CD1c-positive myeloid dendritic cell (primary cell): ENCODE measurements at regions not wholly inside any gene's neighbourhood (a gene's known extent, or its start where the extent isn't known, plus 50 kb on each side); places are given as distances from the start of the nearest gene placed in this dataset.

Experiments used
- DNase-seq: peaks from one replicate; pipeline ENCODE4 v3.0.0-alpha.2; 2016; ENCODE audit errors: extremely low spot score

DNA sequence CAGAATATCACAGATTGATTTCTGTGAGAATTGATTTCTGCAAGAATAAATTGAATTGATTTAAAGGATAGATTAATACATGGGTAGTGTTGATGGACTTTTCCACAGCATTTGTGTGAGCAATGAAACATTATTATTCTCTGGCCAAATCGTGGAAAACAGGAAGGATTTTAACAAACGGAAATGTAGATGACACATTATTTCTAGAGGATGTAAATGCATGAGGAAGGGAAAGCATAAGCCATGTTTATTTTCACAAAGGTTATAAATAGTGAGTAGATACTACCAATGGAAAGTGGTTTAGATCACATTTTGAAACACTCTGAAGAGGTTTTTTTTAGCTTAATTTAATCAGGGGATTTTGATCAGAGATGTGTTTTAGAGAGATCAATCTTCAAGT is 1534.6 kb upstream of the MIR17HG start:
- DNase-seq, result no peak

- DNase-seq, result no peak
These were observed 1531.1 kb upstream of the MIR17HG start for GRCh38 chr13:89816404-89816803.

GRCh38 chr13:89822467-89822866 is 1525.0 kb upstream of the MIR17HG start:
- no peak for DNase-seq

DNA sequence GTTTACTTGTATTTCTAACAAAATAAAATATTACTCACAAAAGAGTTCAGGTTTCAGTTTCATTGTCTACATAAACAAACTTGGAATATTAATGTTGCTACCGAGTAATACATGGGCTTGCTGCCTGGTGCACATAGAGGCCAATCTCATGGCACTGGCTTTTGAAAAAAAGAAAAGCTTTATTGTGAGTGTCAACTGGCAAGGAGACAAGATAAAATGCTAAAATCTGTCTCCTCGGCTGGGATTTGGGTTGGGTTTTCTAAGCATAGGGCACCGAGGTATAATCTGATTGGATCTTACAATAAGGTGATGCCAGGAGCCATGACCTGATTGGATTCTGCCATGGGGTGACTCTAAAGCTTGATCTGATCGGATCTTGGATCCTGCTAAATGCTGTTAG is 1519.9 kb upstream of the MIR17HG start:
- no peak for DNase-seq

- no peak for DNase-seq
These were observed 1519.0 kb upstream of the MIR17HG start for GRCh38 chr13:89828506-89828905.

DNA sequence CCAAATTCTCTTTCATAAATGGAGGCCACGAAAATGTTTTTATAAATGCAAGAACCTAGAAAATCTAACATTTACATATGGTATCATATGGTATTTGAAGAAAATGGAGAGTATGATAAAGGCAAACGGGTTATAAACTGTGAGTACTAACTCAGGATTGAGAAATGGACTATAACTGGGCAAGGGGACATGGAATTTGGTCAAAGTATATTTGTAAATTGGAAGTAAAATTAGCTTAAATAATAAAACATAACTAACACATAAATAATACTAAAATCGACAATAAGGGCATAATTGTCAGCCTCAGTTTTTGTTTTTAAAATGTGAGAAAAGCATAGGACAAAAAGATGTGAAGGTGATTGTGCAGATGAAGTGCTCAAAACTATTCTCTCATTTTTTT is 1516.3 kb upstream of the MIR17HG start:
- no peak for DNase-seq

DNA sequence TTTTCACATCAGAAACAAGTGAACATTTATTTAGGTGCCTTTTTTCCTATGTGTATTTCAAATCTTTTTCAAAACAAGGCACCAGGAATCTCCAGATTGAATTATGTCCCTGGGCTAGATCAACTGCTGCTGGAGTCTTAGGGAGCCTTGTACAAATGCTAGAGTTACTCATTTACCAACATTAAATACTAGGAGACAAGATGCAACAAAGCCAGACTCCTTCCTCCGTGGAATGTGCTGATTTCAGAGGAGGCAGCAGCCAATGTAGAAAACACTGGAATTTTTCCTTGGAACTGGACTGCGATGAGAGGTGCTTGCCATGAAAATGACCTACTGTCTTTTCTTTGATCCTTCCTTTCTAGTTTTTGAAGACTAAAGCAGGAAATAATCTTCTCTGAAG is 1514.7 kb upstream of the MIR17HG start:
- no peak for DNase-seq

DNA sequence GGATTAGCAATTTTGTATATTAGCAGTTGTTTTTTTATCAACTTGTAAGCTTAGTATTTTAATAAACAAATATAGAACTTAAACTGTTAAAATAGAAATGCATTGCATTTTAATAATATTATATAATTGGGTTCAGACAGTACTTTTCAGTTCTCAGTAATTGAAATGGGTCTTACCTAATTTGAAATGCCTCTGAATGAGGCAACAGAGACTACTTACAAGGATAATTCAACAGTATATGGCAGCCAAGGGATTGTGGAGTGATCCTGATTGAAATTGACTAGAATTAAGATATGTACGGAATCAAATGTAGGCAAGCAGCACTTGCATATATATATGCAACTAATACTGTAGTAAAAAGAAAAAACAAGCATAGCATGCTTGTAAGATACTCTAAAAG is 1503.9 kb upstream of the MIR17HG start:
- no peak for DNase-seq

DNA sequence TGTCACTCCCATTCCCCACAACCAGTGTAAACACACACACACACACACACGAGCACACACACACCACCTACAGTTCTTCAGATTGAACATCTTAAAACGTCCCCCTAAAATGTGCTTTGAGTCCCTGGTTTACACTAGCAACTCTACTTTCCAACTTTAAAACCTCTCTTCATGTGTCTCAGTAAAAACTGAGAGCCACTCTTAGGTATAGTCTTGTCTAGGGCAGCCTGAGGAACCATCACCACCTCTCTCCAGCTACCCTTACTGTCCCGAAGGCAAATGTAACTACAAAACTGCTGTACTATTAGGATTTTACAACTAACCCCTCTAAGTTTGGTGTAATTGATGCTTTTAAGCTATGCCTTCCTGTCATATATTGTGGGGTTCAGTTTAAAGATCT is 1501.6 kb upstream of the MIR17HG start:
- no peak for DNase-seq

DNA sequence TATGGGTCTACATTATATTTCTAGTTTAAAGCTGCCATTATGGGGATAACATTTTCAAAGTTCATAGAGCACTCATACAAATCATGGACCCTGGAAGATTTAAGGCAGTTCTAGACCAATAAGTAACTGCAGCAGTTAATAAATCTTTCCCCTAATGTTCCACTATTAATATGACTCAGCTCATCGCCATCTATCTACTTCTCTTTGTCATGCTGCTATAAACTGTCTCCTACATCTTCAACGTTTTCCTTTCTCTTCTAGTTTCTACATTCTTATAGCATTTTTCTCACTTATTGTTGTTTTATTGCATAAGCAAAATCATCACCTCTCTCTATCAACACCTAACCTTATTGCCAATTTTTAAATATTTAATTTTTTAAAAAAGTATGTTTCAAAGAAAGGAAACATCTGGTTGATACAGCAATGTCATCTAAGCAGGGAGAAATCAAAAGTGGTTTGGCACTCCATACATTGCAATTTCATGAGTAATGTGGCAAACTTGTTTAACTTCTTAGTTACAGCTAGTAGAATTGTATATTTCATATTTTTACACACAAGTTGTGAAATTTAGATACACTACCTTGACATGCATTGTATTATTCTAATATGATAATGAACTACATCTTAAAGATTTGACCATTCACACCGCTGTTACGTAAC is 1500.4 kb upstream of the MIR17HG start:
- DNase-seq, result no peak

DNA sequence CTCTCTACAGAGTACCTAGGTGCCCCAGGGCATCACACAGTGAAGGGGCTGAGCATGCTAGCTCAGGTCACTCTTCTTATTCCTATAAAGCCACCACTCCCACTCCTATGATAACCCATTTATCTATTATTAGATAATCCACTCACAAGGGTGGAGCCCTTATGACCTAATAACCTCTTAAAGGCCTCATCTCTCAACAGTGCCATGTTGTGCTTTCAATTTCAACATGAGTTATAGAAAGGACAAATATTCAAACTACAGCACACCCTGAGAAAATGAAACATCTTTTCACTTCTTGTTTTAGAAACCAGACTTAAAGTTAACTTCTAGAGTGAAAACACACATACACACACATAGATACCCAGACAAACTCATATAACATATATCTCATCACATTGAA is 1494.9 kb upstream of the MIR17HG start:
- DNase-seq, result no peak

DNA sequence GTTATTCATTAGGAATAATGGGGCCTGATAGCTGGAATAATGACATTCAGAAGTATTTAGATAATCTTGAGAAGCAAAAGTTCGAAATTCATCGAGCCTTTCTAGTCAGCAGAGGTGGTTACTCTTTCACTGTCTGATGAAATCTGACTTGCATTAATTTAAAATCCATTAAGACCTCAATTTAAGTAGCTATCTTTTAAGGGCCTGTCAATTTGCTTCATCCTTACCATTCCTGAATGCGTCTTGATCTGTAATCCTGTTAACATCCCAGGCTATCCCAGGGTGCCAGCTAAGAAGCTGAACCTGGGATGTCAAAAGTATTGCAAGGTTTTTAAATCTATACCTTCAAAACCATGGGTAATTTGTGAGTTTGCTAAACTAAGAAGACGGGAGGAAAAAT is 1491.0 kb upstream of the MIR17HG start:
- no peak for DNase-seq

GRCh38 chr13:89857502-89857901 is 1490.0 kb upstream of the MIR17HG start:
- DNase-seq, result no peak

GRCh38 chr13:89862011-89862690 is 1485.3 kb upstream of the MIR17HG start:
- DNase-seq, result no peak

GRCh38 chr13:89862691-89863036 is 1484.8 kb upstream of the MIR17HG start:
- DNase-seq, result no peak

DNA sequence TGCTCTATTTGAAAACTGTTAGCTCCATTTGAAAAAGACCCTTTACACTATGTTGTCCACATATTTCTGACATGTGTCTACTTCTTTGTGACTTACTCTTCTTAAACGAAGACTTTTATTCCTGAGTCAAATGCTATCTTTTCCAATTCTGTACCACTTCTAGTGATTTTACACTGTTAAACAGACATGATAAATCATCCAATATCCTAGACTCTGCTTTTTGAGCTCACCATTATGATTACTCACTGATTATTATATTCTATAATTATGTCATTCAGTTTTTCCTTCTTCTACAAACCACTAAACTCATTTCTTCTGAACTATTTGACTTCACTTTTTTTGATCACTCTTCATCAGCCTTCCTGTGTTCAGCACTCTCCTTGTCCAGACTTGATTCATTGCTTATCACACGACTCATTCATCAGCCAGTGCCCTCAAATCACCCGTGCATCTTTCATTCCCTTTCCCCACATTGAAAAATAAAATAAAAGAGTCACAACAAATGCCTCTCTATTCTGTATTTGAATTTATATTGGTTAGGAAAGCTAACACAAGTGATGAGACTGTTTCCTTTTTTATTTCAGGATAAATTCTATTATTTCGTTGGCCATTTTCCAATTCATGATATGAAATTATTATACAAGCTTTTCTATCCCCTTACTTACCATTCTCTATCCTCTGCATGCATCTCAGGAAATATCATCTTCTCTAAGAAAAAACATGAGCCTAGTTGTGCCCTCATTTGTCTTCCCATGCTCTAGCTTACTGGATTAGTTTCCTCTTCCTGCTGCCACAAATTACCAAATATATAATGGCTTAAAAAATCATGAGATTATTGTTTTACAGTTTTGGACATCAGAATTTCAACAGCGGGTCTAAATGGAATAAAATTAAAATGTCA is 1482.1 kb upstream of the MIR17HG start:
- no peak for DNase-seq

DNA sequence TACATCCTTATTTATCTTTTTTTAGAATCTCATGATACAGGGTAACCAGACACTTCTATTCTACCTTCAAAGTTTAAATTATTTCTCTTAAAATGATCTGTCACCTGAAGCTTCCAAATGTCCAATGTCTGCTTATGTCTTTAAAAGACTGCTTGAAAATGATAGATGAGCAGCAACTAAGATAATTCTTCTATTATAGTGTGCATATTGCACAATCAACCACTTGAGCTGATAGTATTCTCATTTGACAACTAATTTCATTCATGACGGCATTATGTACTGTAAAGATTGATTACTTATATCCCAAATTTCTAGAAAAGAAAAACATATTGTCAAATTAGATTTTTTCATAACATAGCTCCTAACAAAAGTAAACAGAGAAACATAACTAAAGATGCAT is 1478.2 kb upstream of the MIR17HG start:
- no peak for DNase-seq

DNA sequence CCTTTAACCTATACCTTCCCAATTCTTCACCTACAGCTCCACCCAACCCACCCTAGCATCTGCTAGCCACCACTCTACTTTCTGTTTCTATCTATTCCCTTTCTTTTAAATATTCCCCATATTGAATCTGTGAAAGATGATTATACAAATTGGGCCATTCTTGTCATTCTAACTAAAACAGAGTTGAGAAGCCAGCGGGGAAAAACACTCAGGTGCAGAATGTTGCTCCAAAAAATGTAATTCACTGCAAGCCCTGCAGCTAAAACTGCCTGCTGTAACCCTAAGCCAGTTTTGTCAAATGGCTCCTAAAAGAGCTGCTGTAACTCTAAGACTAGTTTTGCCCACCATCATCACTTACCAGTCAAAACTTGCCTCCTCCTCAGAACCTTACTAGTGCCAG is 1468.6 kb upstream of the MIR17HG start:
- DNase-seq, result no peak

DNA sequence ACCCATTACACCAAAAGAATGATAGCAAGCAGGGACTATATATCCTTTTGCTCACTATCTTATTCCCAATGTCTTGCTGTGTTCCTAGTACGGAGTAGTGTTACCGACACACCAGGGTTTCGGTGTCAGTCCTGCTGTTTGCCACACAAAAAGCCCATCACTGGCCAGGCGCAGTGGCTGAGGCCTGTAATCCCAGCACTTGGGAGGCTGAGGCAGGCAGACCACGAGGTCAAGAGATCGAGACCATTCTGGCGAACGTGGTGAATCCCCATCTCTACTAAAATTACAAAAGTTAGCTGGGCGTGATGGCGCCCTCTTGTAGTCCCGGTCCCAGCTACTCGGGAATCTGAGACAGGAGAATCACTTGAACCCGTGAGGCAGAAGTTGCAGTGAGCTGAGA is 1467.3 kb upstream of the MIR17HG start:
- no peak for DNase-seq

DNA sequence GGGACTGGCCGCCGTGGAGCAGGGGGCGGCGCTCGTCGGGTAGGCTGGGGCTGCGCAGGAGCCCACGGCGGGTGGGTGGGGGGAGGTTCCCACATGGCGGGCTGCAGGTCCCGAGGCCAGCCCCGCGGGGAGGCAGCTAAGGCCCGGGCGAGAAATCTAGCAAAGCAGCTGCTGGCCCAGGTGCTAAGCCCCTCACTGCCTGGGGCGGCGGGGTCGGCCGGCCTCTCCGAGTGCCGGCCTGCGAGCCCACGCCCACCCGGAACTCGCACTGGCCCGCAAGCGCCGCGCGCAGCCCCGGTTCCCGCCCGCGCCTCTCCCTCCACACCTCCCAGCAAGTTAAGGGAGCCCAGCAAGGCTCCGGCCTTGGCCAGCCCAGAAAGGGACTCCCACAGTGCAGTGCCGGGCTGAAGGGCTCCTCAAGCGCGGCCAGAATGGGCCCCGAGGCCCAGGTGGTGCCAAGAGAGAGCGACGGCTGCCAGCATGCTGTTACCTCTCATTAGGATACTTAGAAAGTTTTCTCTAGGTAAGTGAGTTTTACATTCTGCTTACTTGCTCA is 1463.5 kb upstream of the MIR17HG start:
- no peak for DNase-seq

DNA sequence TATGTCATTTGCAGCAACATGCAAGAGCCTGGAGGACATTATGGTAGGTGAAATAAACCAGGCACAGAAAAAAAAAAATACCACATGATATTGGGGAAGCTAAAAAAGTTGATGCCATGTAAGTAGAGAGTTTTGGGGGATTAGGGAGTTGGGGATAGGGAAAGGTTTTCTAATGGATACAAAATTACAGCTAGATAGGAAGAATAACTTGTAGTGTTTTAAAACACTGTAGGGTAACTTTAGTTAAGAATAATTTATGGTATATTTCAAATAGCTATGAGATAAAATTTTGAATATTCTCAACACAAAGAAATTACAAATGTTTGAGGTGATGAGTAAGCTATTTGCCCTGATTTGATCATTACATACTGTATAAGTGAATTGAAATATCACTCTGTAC is 1456.7 kb upstream of the MIR17HG start:
- no peak for DNase-seq

- DNase-seq, result no peak
These were observed 1456.1 kb upstream of the MIR17HG start for GRCh38 chr13:89891416-89891815.

- DNase-seq, result no peak
These were observed 1449.8 kb upstream of the MIR17HG start for GRCh38 chr13:89897681-89898080.
